ENCODE measurements at regions not wholly inside any gene's neighbourhood (a gene's known extent, or its start where the extent isn't known, plus 50 kb on each side); places are given as distances from the start of the nearest gene placed in this dataset.
"Not testable (repeated sequence)": the region's sequence is repeated elsewhere in the genome, so short reads cannot be mapped to it uniquely, and the experiment has no call there.

DNA sequence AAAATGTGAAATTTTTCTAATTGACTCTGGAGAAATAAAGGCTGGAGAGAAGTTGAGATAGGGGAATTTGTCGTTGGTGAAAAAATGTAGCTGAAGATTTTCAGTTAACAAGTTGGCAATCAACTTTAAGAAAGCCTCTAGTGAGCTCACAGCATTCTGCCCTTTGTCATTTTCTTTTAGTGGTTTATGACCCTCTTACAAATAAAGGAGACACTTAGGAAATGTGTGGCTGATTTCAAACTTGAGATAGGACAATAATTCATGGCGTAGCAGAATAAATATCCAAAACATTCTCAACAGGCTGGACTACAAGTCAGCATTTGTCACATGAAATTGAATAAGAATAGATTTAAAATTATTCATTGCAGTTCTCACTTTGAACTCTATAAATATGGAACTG lies 412.5 kb upstream of the SPHKAP start:
- DNase-seq (ENCODE audit: low read depth in 2 of 2): no peak

DNA sequence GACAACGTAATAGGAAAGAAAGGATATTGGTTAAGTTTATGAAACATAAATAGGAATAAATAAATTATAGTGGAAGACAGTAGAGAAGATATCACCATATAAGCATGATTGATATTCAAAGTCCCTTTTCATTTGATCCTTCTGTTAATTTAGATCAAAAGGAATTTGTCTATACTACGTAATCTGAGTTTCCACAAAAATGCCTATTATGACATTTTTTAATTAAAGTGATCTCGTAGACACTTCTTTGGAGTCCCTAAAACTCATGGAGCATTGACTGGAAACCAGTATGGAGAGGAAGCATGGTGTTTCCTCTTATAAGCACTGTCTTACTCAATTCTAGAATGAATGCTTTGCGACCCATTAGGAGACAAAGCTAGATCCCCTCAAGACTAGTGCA lies 411.4 kb upstream of the SPHKAP start:
- DNase-seq (ENCODE audit: low read depth in 2 of 2): no peak

DNA sequence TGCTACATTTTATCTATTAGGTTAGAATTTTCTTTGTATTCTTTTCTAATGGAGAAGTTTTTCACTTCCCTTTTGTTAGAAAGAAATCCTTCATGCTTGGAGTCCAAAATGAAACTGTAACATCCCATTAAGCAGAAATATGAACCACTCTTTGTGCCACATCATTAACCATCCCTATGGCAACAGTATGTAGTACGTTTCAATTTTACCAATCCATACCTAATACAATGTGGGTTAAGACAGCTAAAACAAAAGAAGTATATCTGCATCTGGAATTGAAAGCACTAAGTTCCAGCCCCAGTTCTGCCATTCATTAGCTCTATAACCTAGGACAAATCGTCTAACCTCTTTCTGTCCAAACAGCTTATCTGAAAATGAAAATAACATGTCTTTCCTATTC lies 409.2 kb upstream of the SPHKAP start:
- DNase-seq (ENCODE audit: low read depth in 2 of 2): no peak

DNA sequence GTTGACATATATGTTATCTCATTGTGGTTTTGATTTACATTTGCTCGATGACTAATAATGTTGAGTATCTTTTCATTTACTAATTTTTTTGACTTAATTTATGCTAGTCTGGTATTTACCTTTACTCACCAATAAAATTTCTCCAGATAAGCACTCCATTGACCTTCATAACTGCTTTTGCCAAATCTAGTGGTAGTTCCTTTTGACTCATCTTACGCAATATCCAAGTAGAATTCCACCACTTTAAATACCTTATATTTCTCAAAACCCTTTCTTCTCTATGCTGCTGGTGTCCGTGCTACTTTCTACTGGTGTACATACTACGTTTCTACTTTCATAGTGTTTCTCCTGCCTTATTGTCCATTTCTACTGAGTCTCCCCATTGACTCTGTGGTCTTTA lies 407.6 kb upstream of the SPHKAP start:
- DNase-seq (ENCODE audit: low read depth in 2 of 2): no peak

DNA sequence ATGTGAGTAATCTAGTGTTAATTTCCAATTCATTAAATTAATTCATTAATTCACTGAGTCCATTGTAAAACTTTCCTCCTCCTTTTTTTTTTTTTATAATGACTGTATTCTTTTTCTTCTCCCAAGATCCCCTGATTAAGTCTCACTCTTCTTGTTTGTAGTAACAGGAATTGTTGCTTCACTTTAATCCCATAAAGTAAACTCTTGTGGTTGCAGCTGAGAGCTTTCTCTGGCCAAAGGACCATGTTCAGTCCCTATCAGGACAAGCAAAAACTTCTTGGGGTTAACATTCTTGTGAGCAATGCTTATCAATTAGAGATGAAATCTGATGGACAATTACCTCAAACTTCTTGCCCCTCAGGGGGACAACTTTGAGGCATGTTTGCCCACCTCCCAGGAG lies 400.2 kb upstream of the SPHKAP start:
- no peak for DNase-seq (ENCODE audit: low read depth in 2 of 2)

DNA sequence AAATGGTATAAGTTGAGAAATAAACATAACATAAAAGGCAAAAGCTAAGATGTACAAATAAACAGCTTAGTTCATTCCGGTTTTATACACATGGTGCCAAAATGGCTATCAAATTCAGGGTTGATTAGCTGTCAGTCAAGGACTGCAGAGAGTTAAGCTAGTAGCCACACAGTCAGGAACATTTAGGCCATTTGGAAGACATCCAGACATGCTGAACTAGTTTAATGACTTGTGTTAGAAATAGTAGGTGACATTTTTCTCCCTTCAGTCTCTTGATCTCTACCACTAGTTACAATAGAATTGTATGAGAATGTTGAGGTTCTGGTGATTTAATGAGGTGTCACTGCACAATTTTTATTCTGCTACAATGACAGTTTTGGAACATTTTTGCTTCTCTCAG lies 394.4 kb upstream of the SPHKAP start:
- no peak for DNase-seq (ENCODE audit: low read depth in 2 of 2)

DNA sequence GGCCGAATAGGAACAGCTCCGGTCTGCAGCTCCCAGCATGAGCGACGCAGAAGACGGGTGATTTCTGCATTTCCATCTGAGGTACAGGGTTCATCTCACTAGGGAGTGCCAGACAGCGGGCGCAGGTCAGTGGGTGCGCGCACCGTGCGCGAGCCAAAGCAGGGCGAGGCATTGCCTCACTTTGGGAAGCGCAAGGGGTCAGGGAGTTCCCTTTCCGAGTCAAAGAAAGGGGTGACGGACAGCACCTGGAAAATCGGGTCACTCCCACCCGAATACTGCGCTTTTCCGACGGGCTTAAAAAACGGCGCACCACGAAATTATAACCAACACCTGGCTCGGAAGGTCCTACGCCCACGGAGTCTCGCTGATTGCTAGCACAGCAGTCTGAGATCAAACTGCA lies 386.8 kb upstream of the SPHKAP start:
- not testable (repeated sequence) for DNase-seq (ENCODE audit: low read depth in 2 of 2)

DNA sequence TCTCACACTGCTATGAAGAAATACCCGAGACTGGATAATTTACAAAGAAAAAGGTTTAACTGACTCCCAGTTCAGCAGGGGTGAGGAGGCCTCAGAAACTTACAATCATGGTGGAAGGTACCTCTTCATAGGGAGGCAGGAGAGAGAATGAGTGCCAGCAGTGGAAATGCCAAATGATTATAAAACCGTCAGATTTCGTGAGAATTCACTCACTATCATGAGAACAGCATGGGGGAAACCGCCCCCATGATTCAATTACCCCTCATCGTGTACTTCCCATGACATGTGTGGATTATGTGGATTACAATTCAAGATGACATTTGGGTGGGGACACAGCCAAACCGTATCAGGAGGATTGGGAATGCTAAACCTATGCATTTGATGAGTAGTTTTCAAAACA lies 380.3 kb upstream of the SPHKAP start:
- no peak for DNase-seq (ENCODE audit: low read depth in 2 of 2)

DNA sequence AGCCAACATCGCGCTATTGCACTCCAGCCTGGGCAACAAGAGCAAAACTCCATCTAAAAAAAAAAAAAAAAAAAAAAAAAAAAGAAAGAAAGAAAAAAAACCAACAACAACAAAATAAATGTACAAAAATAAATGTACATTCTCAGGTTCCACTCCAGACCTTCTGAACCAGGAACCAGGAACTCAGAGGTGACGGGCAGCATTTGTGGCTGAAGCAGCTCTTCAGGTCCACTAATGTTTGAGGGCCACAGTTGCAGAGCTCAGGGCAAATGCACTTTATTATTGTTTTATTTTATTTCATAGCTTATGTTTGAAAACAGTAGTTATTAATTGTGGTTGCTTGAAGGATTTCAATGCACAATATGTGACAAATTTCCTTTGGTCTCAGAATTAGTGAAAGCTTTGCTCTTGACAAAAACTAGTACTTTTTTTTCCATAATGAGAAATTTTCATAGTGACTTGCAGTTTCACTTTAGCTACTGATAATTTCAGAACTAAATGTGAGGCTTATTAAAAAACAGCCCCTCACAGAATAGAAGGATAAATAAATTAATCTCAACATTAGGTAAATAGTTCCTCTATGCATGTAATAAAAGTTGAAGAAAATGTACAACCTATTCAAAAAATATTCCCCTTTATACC lies 378.4 kb upstream of the SPHKAP start:
- DNase-seq (ENCODE audit: low read depth in 2 of 2): no peak

DNA sequence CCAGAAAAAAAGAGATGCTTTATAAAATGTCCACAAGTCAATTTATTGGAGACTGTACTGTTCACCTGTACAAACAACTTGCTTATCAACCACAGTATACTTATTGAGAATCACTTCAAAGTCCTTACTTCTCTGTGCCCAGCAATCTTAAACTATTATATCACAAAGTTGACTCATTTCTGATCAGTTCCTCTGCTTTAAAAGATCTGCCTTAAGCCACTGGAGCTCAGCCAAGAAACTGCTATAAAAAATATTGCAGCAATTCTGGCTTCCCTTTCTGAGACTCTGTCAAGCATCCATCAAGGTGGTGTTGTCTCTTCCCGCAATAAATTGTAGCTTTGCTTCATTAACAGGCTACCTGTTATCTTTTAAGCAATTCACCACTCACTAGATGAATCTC lies 375.2 kb upstream of the SPHKAP start:
- DNase-seq (ENCODE audit: low read depth in 2 of 2): peak in 1 of 2 donors; percentile 9

DNA sequence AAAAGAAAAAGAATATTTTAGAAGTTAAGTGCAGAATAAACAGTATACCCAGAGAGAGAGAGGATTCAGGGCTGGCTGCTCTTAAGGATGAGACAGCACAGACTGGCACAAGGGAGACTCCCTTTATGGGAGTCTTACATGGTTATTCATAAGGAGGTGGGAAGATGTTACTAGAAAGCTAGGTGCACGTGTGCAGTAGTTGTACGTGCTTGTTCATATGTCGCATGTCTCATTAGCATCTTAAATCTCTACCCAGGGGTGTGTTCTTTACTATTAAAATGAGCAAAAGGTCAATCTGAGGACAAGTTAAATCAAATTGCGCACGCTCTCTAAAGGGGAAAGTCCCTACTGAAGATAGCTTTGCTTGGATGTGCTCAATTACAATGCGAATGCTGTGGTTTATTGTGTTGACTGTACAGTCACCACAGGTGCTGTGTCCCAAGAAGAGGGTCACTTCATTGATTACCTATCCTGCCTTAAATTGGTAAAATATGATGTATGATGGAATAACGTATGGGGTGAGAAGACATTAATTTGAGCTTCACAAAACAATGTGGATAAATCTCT lies 368.0 kb upstream of the SPHKAP start:
- DNase-seq (ENCODE audit: low read depth in 2 of 2): no peak

DNA sequence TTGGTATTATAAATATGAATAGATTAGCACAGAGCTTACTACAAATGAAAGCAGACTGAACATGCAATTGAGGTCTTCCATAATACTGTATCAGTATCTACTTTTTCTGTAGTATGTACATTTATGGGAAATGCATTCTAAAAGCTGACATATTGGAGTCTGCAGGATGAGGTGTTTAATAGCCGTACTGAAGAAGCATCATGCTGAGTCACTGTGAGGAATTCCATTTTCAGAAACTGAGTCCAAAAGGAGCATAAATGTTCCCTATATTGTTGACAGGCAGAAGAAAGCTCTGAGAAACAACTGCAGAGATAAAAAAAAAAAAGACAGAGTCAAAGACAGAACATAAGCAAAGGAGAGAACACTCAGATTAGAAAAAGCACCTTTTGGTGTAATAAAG lies 366.7 kb upstream of the SPHKAP start:
- no peak for DNase-seq (ENCODE audit: low read depth in 2 of 2)

DNA sequence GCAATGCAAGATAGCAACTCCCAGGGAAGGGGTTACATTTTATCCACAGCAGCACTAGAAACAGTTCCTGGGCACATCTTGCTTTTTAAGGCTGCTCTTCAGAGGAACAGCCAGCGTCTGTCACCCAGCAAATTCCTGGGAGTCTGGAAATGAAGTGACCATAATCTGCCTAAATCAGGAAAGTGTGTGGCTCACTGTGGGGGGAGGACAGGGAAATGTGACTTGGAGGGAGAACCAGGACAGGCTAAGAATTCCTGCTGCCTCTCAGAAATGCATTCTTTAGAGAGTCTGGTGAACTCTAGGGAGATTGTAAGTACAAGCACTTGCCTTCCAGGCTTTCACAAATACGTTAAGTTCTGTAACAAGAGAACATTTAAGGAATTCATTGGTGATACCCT lies 364.3 kb upstream of the SPHKAP start:
- DNase-seq (ENCODE audit: low read depth in 2 of 2): no peak

DNA sequence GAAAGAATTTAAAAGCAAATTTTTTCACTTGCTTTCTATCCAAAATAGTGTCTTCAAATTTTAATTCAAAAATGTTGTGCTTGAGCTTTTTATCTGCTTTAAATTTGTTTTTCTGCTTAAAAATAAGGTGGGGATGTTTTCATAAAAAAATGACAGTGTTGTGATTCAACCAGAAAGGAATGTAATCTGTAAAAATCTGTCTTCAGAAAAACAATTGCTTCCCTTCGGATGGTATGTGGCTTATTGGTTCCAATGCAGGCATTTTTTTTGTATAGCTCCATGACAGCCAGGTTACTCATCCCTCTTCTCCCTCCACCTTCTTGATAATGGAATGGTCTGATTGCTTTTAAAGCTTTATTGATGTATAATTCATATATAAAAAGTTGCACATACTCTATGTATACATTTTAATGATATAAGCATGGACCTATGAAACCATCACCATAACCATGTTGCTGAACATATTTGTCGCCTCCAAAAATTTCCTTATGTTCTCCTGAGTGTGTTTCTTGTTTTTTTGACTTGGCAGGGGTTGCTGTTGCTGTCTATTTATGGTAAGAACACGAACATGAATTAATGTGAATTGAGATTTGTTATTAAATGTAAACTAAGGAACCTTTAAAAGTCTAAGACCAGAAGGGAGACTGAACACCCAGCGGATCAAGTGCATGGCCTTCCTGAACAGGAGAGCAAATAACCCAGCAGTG lies 363.7 kb upstream of the SPHKAP start:
- DNase-seq (ENCODE audit: low read depth in 2 of 2): peak; percentile 30 to 36

DNA sequence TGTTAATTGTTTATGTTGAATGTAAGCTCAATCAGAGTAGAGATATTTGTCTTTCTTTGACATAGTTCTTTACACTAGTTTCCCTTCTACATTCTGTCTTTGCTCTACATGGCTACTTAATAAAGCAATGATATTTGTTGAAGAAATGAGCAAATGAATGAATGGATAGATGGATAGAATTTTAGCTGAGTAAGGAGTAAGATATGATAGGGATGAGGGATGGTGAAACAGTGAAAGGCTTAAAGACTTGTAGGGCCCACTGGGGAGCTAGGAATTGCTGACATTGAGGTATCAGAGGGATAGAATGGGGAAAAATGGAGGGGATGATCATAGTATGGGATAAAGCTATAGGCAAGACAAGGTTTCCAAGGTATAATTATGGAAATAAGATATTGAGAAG lies 361.6 kb upstream of the SPHKAP start:
- DNase-seq (ENCODE audit: low read depth in 2 of 2): no peak

DNA sequence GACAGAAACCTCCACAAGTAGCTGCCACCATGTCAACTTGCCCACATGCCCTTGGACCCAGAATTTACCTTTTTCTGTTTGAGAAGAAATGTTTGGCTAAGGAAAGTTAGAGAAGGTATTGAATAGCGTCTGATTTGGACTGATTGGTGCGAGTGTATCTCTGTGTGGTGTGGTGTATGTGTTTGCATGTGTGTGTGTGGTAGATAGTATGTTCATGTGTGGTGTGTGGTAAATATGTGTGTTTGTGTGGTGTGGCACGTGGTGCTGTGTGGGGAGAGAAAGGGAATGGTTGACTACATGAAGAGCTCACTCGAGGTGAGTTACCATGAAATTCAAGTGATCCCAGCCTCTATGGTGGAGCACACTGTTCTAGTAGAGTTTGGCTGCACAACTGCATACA lies 360.8 kb upstream of the SPHKAP start:
- no peak for DNase-seq (ENCODE audit: low read depth in 2 of 2)

DNA sequence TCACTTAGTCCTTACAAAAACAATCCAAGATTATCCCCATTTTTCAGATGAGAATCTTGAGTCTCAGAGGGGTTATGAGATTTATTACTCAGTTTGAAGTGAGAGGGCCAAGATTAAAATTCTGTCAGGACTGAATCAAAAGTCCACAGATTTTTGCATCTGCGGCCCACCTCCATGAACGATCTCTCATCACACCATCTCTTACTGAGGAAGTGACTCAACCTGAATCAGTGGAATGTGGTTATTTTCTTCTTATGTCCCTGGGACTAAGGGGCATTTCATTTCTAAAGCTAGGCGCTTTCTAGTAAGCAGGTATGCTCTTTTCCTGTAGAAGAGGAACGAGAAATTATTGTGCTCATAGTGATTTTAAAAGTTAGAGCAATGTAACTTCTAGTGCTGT lies 360.3 kb upstream of the SPHKAP start:
- peak; percentile 25 to 58 for DNase-seq (ENCODE audit: low read depth in 2 of 2)

DNA sequence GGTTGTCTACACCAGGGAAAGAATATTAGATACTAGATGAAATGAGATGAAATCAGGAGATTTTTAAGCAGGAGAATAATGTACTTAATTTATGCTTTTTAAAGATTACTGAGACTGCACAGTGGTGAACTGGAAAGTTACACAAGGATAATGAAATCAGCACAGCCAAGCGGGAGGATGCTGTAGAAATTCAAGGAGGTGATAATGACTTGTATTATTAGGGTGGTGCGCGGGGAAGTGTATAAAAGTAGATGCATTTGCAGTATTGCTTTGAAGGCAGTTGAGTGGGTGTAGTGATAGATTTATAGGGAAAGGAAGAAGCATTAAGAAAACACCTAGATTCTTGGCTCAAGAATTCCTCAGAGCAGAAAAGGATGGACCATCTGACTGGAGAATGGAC lies 359.5 kb upstream of the SPHKAP start:
- DNase-seq (ENCODE audit: low read depth in 2 of 2): no peak

DNA sequence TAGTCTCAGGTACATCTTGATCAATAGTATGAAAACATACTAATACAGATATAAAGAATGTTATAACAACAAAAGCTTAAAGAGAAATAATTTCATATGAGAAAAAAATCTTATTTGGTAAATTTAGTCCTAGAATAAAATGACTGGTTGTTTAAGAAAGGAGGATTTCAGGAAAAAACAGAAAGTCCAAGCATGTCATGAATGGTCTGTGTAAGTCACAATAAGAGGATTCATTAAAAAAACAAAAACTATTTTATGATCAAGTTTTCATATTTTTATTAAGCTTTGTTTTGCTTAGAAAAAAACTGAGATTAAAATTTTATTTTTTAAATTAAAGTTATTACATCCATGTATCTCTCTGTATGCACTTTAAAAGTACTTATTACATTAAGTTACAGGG lies 353.9 kb upstream of the SPHKAP start:
- no peak for DNase-seq (ENCODE audit: low read depth in 2 of 2)

DNA sequence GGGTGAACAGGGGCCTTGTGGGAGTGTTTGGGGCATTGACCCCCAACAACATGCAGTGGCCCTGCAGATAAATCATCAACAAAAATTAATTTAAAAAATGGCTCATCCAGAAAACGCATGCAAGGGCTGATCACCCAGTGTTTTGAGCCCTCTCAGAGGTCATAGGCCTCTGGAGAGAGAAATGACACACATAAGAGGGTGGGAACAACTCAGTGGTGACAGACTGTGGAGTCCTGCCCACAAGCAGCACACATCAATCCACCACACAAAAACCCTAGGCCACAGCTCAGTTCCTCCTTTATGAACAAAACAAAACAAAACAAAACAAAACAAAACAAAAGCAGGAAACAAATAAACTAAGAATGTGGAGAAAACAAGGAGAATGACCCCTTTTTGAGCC lies 351.7 kb upstream of the SPHKAP start:
- DNase-seq (ENCODE audit: low read depth in 2 of 2): no peak

DNA sequence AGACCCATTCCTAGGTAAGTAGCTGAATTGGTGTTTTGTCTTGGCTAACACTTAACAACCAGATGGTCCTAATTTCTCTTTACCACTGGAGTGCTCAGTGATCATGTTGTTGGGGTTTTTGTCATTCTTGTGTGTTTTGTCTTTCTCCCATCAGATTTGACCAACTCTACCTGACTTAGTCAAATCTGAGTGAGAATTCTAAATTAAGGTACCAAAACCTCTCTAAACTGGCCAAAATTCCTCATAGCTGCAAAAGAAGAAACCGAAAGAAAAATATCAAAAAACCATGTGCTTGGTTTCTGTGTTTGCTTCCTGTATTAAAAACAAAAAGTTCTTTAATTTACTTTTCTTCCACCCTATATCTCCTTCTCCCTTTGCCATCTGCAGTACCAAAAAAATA lies 350.7 kb upstream of the SPHKAP start:
- DNase-seq (ENCODE audit: low read depth in 2 of 2): no peak

DNA sequence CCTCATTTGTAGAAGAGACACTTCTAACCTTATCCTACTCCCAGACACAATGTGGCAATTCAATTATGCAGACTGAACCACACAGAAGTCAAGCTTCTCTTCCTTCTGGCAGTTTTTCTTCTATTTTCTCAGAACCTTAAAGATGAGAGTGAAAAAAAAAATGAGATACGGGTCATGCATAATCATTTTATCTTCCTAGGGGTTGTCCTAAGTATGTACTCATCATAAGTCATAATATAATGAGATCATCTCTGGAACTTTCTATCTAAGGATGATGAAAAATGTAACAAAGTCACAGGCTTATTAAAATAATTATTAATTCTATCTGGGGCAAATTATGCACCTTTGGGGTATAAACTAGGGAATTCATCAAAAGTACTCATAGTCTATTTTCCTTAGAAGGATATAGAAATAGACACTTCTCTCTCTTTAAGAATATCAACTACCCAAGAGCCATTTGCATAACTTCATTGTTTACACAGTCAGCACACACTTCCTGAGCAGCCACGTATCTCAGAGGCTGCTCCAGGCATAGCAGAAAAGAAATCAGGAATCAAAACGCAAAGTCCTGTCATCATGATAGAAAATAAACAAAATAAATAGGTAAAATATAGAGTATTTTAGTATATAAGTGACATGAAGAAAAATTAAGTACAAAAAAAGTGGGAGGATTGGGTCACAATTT lies 345.9 kb upstream of the SPHKAP start:
- peak in 1 of 2 donors; percentile 2 for DNase-seq (ENCODE audit: low read depth in 2 of 2)

DNA sequence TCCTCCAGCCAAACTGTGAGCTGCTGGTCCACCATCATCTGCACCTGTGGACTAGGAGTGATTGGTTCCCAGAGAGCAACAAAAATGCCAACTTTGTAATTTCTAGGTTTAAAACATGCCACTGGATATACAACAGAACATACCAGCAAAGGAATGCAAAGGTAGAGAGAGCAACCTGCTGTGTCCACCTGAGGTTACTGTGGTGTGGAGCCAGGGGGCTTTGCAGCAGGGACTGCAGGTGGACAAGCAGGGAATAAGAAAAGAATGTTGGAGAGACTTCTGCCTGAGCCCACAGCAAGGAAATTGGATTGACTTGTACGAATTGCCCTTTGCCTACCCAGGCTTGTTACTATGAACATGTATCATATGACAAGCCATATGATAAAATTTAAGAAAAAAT lies 345.2 kb upstream of the SPHKAP start:
- no peak for DNase-seq (ENCODE audit: low read depth in 2 of 2)
